ENCODE measurements at regions not wholly inside any gene's neighbourhood (a gene's known extent, or its start where the extent isn't known, plus 50 kb on each side); places are given as distances from the start of the nearest gene placed in this dataset.
"Not testable (repeated sequence)": the region's sequence is repeated elsewhere in the genome, so short reads cannot be mapped to it uniquely, and the experiment has no call there.

GRCh38 chr3:178363048-178363447 is 173.2 kb upstream of the KCNMB2 start:
- not testable (repeated sequence) for H3K9ac ChIP-seq (ENCODE audit: low read length)

DNA sequence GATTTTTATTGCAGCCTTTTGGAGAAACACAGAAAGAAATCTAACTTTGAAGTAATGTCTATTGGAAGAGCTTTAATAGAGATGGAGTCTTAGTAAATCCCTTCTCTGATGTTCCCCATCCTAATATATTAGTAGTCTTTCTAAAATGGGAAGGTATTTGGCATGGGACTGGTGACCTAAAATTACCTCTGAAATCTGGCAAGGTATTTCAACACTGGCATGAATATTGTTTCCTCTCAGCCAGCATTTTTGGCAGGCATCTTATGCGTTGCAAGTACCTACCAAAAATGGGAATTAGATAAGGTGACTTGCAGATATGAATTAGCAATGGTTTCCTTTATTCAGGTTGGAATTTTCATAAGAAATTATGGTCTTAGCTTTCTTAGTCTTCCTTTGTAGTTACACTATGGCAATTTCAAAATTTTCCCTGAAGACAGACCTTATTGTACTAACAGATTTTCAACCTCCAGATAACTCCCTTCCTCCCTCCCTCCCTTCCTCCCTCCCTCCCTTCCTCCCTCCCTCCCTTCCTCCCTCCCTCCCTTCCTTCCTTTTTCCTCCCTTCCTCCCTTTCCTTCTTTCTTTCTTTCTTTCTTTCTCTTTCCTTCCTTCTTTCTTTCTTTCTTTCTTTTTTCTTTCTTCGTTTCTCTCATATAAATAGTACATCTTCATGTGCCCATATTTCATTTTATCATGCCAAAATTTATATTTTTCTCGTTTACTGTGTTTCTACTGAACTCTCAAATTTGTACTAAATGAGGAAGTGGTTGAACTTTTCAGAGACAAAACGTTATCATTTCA is 168.2 kb upstream of the KCNMB2 start:
- Histone ChIP-seq H3K4ac (ENCODE audit: low read depth, low read length) (no peak overlapping the region), H3K4me1 (ENCODE audit: control insufficient read depth in 1 of 2, insufficient read depth in 2 of 2, low read length in 2 of 2) (no peaks in the 10 kb centered on the region), H3K36me3 (ENCODE audit: control insufficient read depth in 1 of 2, insufficient read depth in 2 of 2, low read length in 2 of 2) (no peaks in the 10 kb centered on the region), H3K79me1 (ENCODE audit: low read length) (no peaks in the 10 kb centered on the region), H3K4me3 (ENCODE audit: low read depth, low read length) (no peak overlapping the region), H3K18ac (ENCODE audit: low read length) (no peak overlapping the region), H3K23ac (ENCODE audit: low read length) (no peak overlapping the region), H3K27me3 (ENCODE audit: insufficient read depth, low read length) (no peaks in the 10 kb centered on the region), H3K9me3 (ENCODE audit: insufficient read depth, low read depth, low read length) (no peaks in the 10 kb centered on the region), H3K14ac (ENCODE audit: low read length) (no peak overlapping the region), H3K27ac (ENCODE audit: low read depth, low read length) (no peak overlapping the region), H2BK12ac (ENCODE audit: low read length) (no peak overlapping the region), H3K9ac (ENCODE audit: low read length) (no peak overlapping the region), H4K91ac (ENCODE audit: low read depth, low read length) (no peak overlapping the region), H2AK5ac (ENCODE audit: low read length) (no peak overlapping the region), H2BK120ac (ENCODE audit: insufficient read depth, low read length, poor library complexity) (no peak overlapping the region), H4K8ac (ENCODE audit: low read depth, low read length) (no peak overlapping the region), H3K4me2 (ENCODE audit: low read length) (no peak overlapping the region), H4K12ac (ENCODE audit: low read depth, low read length) (no peak overlapping the region), H2AFZ (ENCODE audit: insufficient read depth, low read length, poor library complexity) (no peak overlapping the region), H3K79me2 (ENCODE audit: control insufficient read depth, insufficient read depth, low read length, poor library complexity) (no peaks in the 10 kb centered on the region), H2BK5ac (ENCODE audit: low read depth, low read length, poor library complexity) (no peak overlapping the region)
- 100% methylated on average over 1 of the region's 4 CpGs for WGBS (ENCODE audit: extremely low coverage, insufficient coverage, insufficient read length)
- DNase-seq: no peak

More at GRCh38 chr3:178363048-178363447, 173.2 kb upstream of the KCNMB2 start:
- H2BK5ac ChIP-seq (ENCODE audit: low read depth, low read length, poor library complexity); H2AK5ac ChIP-seq (ENCODE audit: low read length); H3K4ac ChIP-seq (ENCODE audit: low read depth, low read length); H3K27ac ChIP-seq (ENCODE audit: low read depth, low read length); H3K79me2 ChIP-seq (ENCODE audit: control insufficient read depth, insufficient read depth, low read length, poor library complexity); H4K91ac ChIP-seq (ENCODE audit: low read depth, low read length); H4K8ac ChIP-seq (ENCODE audit: low read depth, low read length); H3K79me1 ChIP-seq (ENCODE audit: low read length); H4K12ac ChIP-seq (ENCODE audit: low read depth, low read length); H3K27me3 ChIP-seq (ENCODE audit: insufficient read depth, low read length); DNase-seq; H3K4me2 ChIP-seq (ENCODE audit: low read length); H3K18ac ChIP-seq (ENCODE audit: low read length); H2BK12ac ChIP-seq (ENCODE audit: low read length); H3K23ac ChIP-seq (ENCODE audit: low read length); H3K4me3 ChIP-seq (ENCODE audit: low read depth, low read length); H3K14ac ChIP-seq (ENCODE audit: low read length); H2BK120ac ChIP-seq (ENCODE audit: insufficient read depth, low read length, poor library complexity); H3K4me1 ChIP-seq (ENCODE audit: control insufficient read depth in 1 of 2, insufficient read depth in 2 of 2, low read length in 2 of 2); H2AFZ ChIP-seq (ENCODE audit: insufficient read depth, low read length, poor library complexity); H3K9me3 ChIP-seq (ENCODE audit: insufficient read depth, low read depth, low read length); H3K36me3 ChIP-seq (ENCODE audit: control insufficient read depth in 1 of 2, insufficient read depth in 2 of 2, low read length in 2 of 2): not testable (repeated sequence)
- no CpG with 5 or more reads among the region's 2 CpGs for WGBS (ENCODE audit: extremely low coverage, insufficient coverage, insufficient read length)

DNA sequence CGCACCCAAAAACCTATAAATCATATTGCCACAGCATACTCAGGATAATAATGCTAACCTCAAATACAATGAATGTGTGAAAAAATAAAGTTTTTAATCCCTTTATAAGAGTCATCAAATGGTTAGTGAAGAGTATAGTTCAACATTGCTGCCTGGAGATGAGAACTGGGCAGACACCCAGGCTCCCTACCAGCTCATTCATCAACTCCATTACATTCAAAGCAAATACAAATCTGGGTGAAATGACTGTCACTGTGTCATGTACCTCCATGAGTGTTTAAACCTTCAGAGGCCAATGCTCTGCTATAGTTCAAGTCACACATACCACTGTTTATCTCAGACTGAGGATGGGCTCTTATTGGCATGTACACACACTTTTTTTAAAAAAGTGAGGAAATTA is 167.2 kb upstream of the KCNMB2 start:
- Histone ChIP-seq H4K8ac (ENCODE audit: low read depth, low read length) (no peak overlapping the region), H2BK12ac (ENCODE audit: low read length) (no peak overlapping the region), H3K4me1 (ENCODE audit: control insufficient read depth in 1 of 2, insufficient read depth in 2 of 2, low read length in 2 of 2) (no peaks in the 10 kb centered on the region), H3K14ac (ENCODE audit: low read length) (no peak overlapping the region), H3K9ac (ENCODE audit: low read length) (no peak overlapping the region), H3K23ac (ENCODE audit: low read length) (no peak overlapping the region), H4K91ac (ENCODE audit: low read depth, low read length) (no peak overlapping the region), H3K4me2 (ENCODE audit: low read length) (no peak overlapping the region), H3K79me1 (ENCODE audit: low read length) (no peaks in the 10 kb centered on the region), H3K79me2 (ENCODE audit: control insufficient read depth, insufficient read depth, low read length, poor library complexity) (no peaks in the 10 kb centered on the region), H3K27me3 (ENCODE audit: insufficient read depth, low read length) (no peaks in the 10 kb centered on the region), H2AK5ac (ENCODE audit: low read length) (no peak overlapping the region), H4K12ac (ENCODE audit: low read depth, low read length) (no peak overlapping the region), H3K18ac (ENCODE audit: low read length) (no peak overlapping the region), H2BK120ac (ENCODE audit: insufficient read depth, low read length, poor library complexity) (no peak overlapping the region), H3K4ac (ENCODE audit: low read depth, low read length) (no peak overlapping the region), H2AFZ (ENCODE audit: insufficient read depth, low read length, poor library complexity) (no peak overlapping the region), H3K27ac (ENCODE audit: low read depth, low read length) (no peak overlapping the region), H3K36me3 (ENCODE audit: control insufficient read depth in 1 of 2, insufficient read depth in 2 of 2, low read length in 2 of 2) (no peaks in the 10 kb centered on the region), H3K9me3 (ENCODE audit: insufficient read depth, low read depth, low read length) (no peaks in the 10 kb centered on the region), H2BK5ac (ENCODE audit: low read depth, low read length, poor library complexity) (no peak overlapping the region), H3K4me3 (ENCODE audit: low read depth, low read length) (no peak overlapping the region)
- WGBS (ENCODE audit: extremely low coverage, insufficient coverage, insufficient read length): no CpG with 5 or more reads among the region's 1 CpG
- no peak for DNase-seq

DNA sequence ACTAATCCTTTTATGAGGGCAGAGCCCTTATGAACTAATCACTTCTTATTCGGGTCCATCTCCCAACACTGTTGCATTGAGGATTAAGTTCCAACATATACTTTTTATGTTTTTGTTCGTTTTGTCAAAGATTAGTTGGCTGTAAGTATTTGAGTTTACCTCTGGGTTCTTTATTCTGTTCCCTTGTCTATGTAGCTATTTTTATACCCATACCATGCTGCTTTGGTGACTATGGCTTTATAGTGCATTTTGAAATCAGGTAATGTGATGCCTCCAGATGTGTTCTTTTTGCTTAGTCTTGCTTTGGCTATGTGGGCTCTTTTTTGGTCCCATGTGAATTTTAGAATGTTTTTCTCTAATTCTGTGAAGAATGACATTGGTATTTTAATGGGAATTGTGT is 166.4 kb upstream of the KCNMB2 start:
- Histone ChIP-seq H2AFZ (ENCODE audit: insufficient read depth, low read length, poor library complexity) (no peak overlapping the region), H3K18ac (ENCODE audit: low read length) (no peak overlapping the region), H4K91ac (ENCODE audit: low read depth, low read length) (no peak overlapping the region), H2BK120ac (ENCODE audit: insufficient read depth, low read length, poor library complexity) (no peak overlapping the region), H3K79me1 (ENCODE audit: low read length) (no peaks in the 10 kb centered on the region), H3K9ac (ENCODE audit: low read length) (no peak overlapping the region), H3K23ac (ENCODE audit: low read length) (no peak overlapping the region), H4K12ac (ENCODE audit: low read depth, low read length) (no peak overlapping the region), H3K27ac (ENCODE audit: low read depth, low read length) (no peak overlapping the region), H3K79me2 (ENCODE audit: control insufficient read depth, insufficient read depth, low read length, poor library complexity) (no peaks in the 10 kb centered on the region), H3K9me3 (ENCODE audit: insufficient read depth, low read depth, low read length) (no peaks in the 10 kb centered on the region), H3K27me3 (ENCODE audit: insufficient read depth, low read length) (no peaks in the 10 kb centered on the region), H4K8ac (ENCODE audit: low read depth, low read length) (no peak overlapping the region), H2BK5ac (ENCODE audit: low read depth, low read length, poor library complexity) (no peak overlapping the region), H3K14ac (ENCODE audit: low read length) (no peak overlapping the region), H3K4ac (ENCODE audit: low read depth, low read length) (no peak overlapping the region), H3K4me1 (ENCODE audit: control insufficient read depth in 1 of 2, insufficient read depth in 2 of 2, low read length in 2 of 2) (no peaks in the 10 kb centered on the region), H2AK5ac (ENCODE audit: low read length) (no peak overlapping the region), H3K36me3 (ENCODE audit: control insufficient read depth in 1 of 2, insufficient read depth in 2 of 2, low read length in 2 of 2) (no peaks in the 10 kb centered on the region), H2BK12ac (ENCODE audit: low read length) (no peak overlapping the region), H3K4me3 (ENCODE audit: low read depth, low read length) (no peak overlapping the region), H3K4me2 (ENCODE audit: low read length) (no peak overlapping the region)
- DNase-seq: no peak
- no CpG with 5 or more reads among the region's 2 CpGs for WGBS (ENCODE audit: extremely low coverage, insufficient coverage, insufficient read length)

All from trophoblast cell (in vitro differentiated cells and primary cell).